H1 (cell line): ENCODE measurements at regions not wholly inside any gene's neighbourhood (a gene's known extent, or its start where the extent isn't known, plus 50 kb on each side); places are given as distances from the start of the nearest gene placed in this dataset.

ENCODE experiments used
- CTCF ChIA-PET: fragments of 300-600 bp; sonication (Branson Sonifier 250); formaldehyde crosslinking; loops from one replicate; lab custom pipeline; 2021; ENCODE audit not compliant: partially characterized antibody; lab: Charles Lee
- POLR2A ChIA-PET: fragments of 300-600 bp; sonication (Branson Sonifier 250); formaldehyde crosslinking; loops from one replicate; lab custom pipeline; 2021; ENCODE audit warnings: inconsistent platforms; ENCODE audit not compliant: partially characterized antibody; lab: Charles Lee
- DNase-seq, 2 experiments: peaks; one replicate each; pipeline versions ENCODE4 v3.0.0 to v3.0.0-alpha.2; 2010 to 2022; ENCODE audit warnings: low spot score in 2 of 2, low read depth in 1 of 2, mixed read lengths in 1 of 2
- FAIRE-seq: peaks from 2 replicates; lab custom pipeline; 2011; peaks lifted over from hg19 to GRCh38; lab: Jason Lieb, UNC
- H2AFZ ChIP-seq: 2 replicates; pipeline ENCODE4 v1.8.1; 2012; ENCODE audit warnings: low read length, inconsistent platforms
- H2AK5ac ChIP-seq: 2 replicates; pipeline ENCODE4 v1.6.1; 2013; ENCODE audit warnings: low read depth, low read length
- H2BK120ac ChIP-seq: replicated peaks from 2 replicates; pipeline ENCODE3; 2013; ENCODE audit warnings: low read depth, low read length, inconsistent platforms
- H2BK12ac ChIP-seq: 2 replicates; pipeline ENCODE4 v1.6.1; 2013; ENCODE audit warnings: low read depth, low read length
- H2BK15ac ChIP-seq: 2 replicates; pipeline ENCODE4 v1.6.1; 2013; ENCODE audit warnings: low read length
- H2BK20ac ChIP-seq: 2 replicates; pipeline ENCODE4 v1.6.1; 2013; ENCODE audit warnings: low read length
- H2BK5ac ChIP-seq: 2 replicates; pipeline ENCODE4 v1.6.1; 2013; ENCODE audit warnings: low read depth, low read length
- H3K14ac ChIP-seq: 2 replicates; pipeline ENCODE4 v1.6.1; 2013; ENCODE audit warnings: inconsistent platforms; ENCODE audit not compliant: insufficient read length
- H3K18ac ChIP-seq: 2 replicates; pipeline ENCODE4 v1.6.1; 2013; ENCODE audit warnings: low read length; ENCODE audit errors: extremely low read depth
- H3K23ac ChIP-seq: 2 replicates; pipeline ENCODE4 v1.6.1; 2013; ENCODE audit warnings: inconsistent platforms; ENCODE audit not compliant: insufficient read length
- H3K23me2 ChIP-seq: 2 replicates; pipeline ENCODE4 v1.6.1; 2013; ENCODE audit warnings: low read depth, low read length
- H3K27ac ChIP-seq: 2 replicates; pipeline ENCODE4 v1.6.1; 2011; ENCODE audit warnings: low read depth, low read length, inconsistent platforms
- H3K27me3 ChIP-seq, 4 experiments: replicated peaks in 1 of 4; 1 replicate in 1 of 4; 2 replicates in 3 of 4; pipeline versions ENCODE4 v1.6.1 to v1.8.1; 2011 to 2013; ENCODE audit warnings: low read length in 3 of 4, mild to moderate bottlenecking in 3 of 4, inconsistent platforms in 2 of 4, mixed read lengths in 2 of 4, moderate library complexity in 1 of 4; ENCODE audit not compliant: control insufficient read depth in 3 of 4, insufficient read depth in 3 of 4; ENCODE audit errors: extremely low read depth in 1 of 4
- H3K36me3 ChIP-seq, 4 experiments: 2 replicates each; pipeline versions ENCODE4 v1.6.1 to v1.8.1; 2011 to 2013; ENCODE audit warnings: mild to moderate bottlenecking in 4 of 4, low read length in 3 of 4, moderate library complexity in 2 of 4, control low read depth in 1 of 4, inconsistent platforms in 1 of 4; ENCODE audit not compliant: insufficient read depth in 4 of 4, control insufficient read depth in 2 of 4
- H3K4ac ChIP-seq: replicated peaks from 2 replicates; pipeline ENCODE3; 2013; ENCODE audit warnings: low read length, low read depth, mixed read lengths, inconsistent platforms; ENCODE audit not compliant: insufficient read length
- H3K4me1 ChIP-seq, 4 experiments: replicated peaks in 1 of 4; 1 replicate in 1 of 4; 2 replicates in 3 of 4; pipeline versions ENCODE4 v1.6.1 to v1.8.1; 2011 to 2013; ENCODE audit warnings: low read length in 3 of 4, inconsistent platforms in 2 of 4, mixed read lengths in 1 of 4; ENCODE audit not compliant: insufficient read depth in 4 of 4, control insufficient read depth in 3 of 4
- H3K4me2 ChIP-seq, 2 experiments: 2 replicates each; pipeline versions ENCODE4 v1.6.1 to v1.8.1; 2011 to 2013; ENCODE audit warnings: low read depth in 2 of 2, low read length in 2 of 2, control low read depth in 1 of 2, inconsistent platforms in 1 of 2, mild to moderate bottlenecking in 1 of 2; ENCODE audit not compliant: insufficient read depth in 1 of 2
- H3K4me3 ChIP-seq, 4 experiments: fragments of 200-600, 300-600 bp in 1 of 4; sonication (generic), shearing (Covaris generic), sonication (Bioruptor Twin) in 1 of 4; 2 replicates each; pipeline versions ENCODE4 v1.5.1 to v1.8.1; 2011 to 2016; ENCODE audit warnings: low read length in 4 of 4, low read depth in 3 of 4, control low read depth in 2 of 4, inconsistent platforms in 2 of 4, mild to moderate bottlenecking in 2 of 4, mixed read lengths in 1 of 4, moderate library complexity in 1 of 4; ENCODE audit not compliant: insufficient read depth in 2 of 4; ENCODE audit errors: extremely low read depth in 1 of 4
- H3K56ac ChIP-seq: replicated peaks from 2 replicates; pipeline ENCODE3; 2013; ENCODE audit warnings: low read depth, mild to moderate bottlenecking, mixed read lengths, low read length, inconsistent platforms; ENCODE audit not compliant: insufficient read length
- H3K79me1 ChIP-seq: 2 replicates; pipeline ENCODE4 v1.6.1; 2013; ENCODE audit warnings: low read depth, low read length, control low read depth
- H3K79me2 ChIP-seq, 2 experiments: 2 replicates each; pipeline versions ENCODE4 v1.6.1 to v1.8.1; 2012 to 2013; ENCODE audit warnings: low read length in 2 of 2, mild to moderate bottlenecking in 2 of 2, inconsistent platforms in 1 of 2; ENCODE audit not compliant: insufficient read depth in 2 of 2, control insufficient read depth in 1 of 2
- H3K9ac ChIP-seq, 4 experiments: replicated peaks in 1 of 4; 1 replicate in 1 of 4; 2 replicates in 3 of 4; pipeline versions ENCODE4 v1.6.1 to v1.8.1; 2011 to 2013; ENCODE audit warnings: low read depth in 3 of 4, low read length in 3 of 4, control low read depth in 2 of 4, mild to moderate bottlenecking in 2 of 4, moderate library complexity in 2 of 4, inconsistent platforms in 1 of 4; ENCODE audit errors: extremely low read depth in 1 of 4
- H3K9me3 ChIP-seq, 2 experiments: 2 replicates each; pipeline versions ENCODE4 v1.6.1 to v1.8.1; 2012 to 2013; ENCODE audit warnings: mild to moderate bottlenecking in 2 of 2, moderate library complexity in 2 of 2, control low read depth in 1 of 2, inconsistent platforms in 1 of 2, low read depth in 1 of 2, low read length in 1 of 2, mixed read lengths in 1 of 2; ENCODE audit not compliant: insufficient read depth in 2 of 2
- H4K20me1 ChIP-seq, 2 experiments: replicated peaks in 1 of 2; 2 replicates each; pipeline versions ENCODE3 to v1.8.1; 2011 to 2013; ENCODE audit warnings: inconsistent platforms in 2 of 2, low read length in 2 of 2, mild to moderate bottlenecking in 1 of 2; ENCODE audit not compliant: insufficient read depth in 2 of 2, control insufficient read depth in 1 of 2
- H4K5ac ChIP-seq: 2 replicates; pipeline ENCODE4 v1.6.1; 2013; ENCODE audit warnings: low read length, low read depth, mixed read lengths, inconsistent platforms; ENCODE audit not compliant: insufficient read length
- H4K8ac ChIP-seq: 2 replicates; pipeline ENCODE4 v1.8.0; 2013; ENCODE audit warnings: mild to moderate bottlenecking, moderate library complexity, low read length, inconsistent platforms; ENCODE audit not compliant: insufficient read depth; ENCODE audit errors: extremely low read depth
- H4K91ac ChIP-seq: replicated peaks from 2 replicates; pipeline ENCODE3; 2013; ENCODE audit warnings: low read length, mixed read lengths, inconsistent platforms; ENCODE audit not compliant: insufficient read length
- ASH2L ChIP-seq: fragments of 200-600, 300-600 bp; sonication (generic); IDR thresholded peaks from one replicate; pipeline ENCODE4 v1.7.1; 2017; ENCODE audit warnings: low read length
- E2F6 ChIP-seq: IDR thresholded peaks from 2 replicates; pipeline ENCODE4 v1.6.1; 2012; ENCODE audit warnings: inconsistent platforms
- GTF2F1 ChIP-seq: IDR thresholded peaks from 2 replicates; pipeline ENCODE4 v1.6.1; 2012; ENCODE audit warnings: low read depth, low read length, improper control_type of control experiment, borderline replicate concordance
- KDM1A ChIP-seq: fragments of 200-600, 300-600 bp; sonication (generic); IDR thresholded peaks from 2 replicates; pipeline ENCODE4 v1.7.1; 2016; ENCODE audit warnings: mild to moderate bottlenecking, low read length, borderline replicate concordance
- NRF1 ChIP-seq: IDR thresholded peaks from 2 replicates; pipeline ENCODE4 v1.6.1; 2011; ENCODE audit warnings: mild to moderate bottlenecking, low read depth, low read length, improper control_type of control experiment
- SUZ12 ChIP-seq: fragments of 200-600 bp; sonication (generic); IDR thresholded peaks from 2 replicates; pipeline ENCODE4 v1.6.1; 2012; ENCODE audit warnings: mild to moderate bottlenecking, inconsistent platforms, low read length, moderate library complexity, mixed read lengths
- YY1 ChIP-seq: IDR thresholded peaks from 2 replicates; pipeline ENCODE4 v1.6.1; 2011; ENCODE audit warnings: low read depth, mild to moderate bottlenecking, low read length
- WGBS, 2 experiments: shearing (Covaris generic) in 1 of 2; methylation state at CpG; one replicate each; pipeline versions ENCODE4 v1.1.6 to v1.1.7; 2013 to 2015; ENCODE audit warnings: low lambda C conversion rate in 2 of 2, mixed read lengths in 2 of 2, inconsistent platforms in 1 of 2, low coverage in 1 of 2, missing lambda C conversion rate in 1 of 2; ENCODE audit not compliant: insufficient replicate concordance in 2 of 2, insufficient coverage in 1 of 2, insufficient read length in 1 of 2; ENCODE audit errors: extremely low coverage in 1 of 2, missing lambda C conversion rate in 1 of 2; 5-methylcytosine and 5-hydroxymethylcytosine counted together

GRCh38 chr11:23087407-23087806, 227.1 kb upstream of the CCDC179 start:
- WGBS, 2 experiments = 89% methylated on average over 4 of the region's 4 CpGs; no CpG with 5 or more reads in 1 of the 2 experiments
- H3K56ac ChIP-seq = no peak overlapping the region
- H3K36me3 ChIP-seq = no peaks in the 10 kb centered on the region
- FAIRE-seq (no peak), DNase-seq (no peak)
- no peak overlapping the region for H4K8ac ChIP-seq
- H2BK12ac ChIP-seq = no peak overlapping the region
- no peaks in the 10 kb centered on the region for H3K9me3 ChIP-seq
- no peak overlapping the region for H2BK5ac ChIP-seq
- H2BK120ac ChIP-seq = no peak overlapping the region
- no peak overlapping the region for H2BK20ac ChIP-seq
- no peaks in the 10 kb centered on the region for H3K79me1 ChIP-seq
- no peaks in the 10 kb centered on the region for H3K4me1 ChIP-seq
- H3K14ac ChIP-seq = no peak overlapping the region
- no peak overlapping the region for H3K4ac ChIP-seq
- POLR2A ChIA-PET = no interaction called here
- H3K23me2 ChIP-seq = no peaks in the 10 kb centered on the region
- H3K4me3 ChIP-seq = no peak overlapping the region
- H3K9ac ChIP-seq = no peak overlapping the region
- CTCF ChIA-PET = no interaction called here
- H3K23ac ChIP-seq = no peak overlapping the region
- TF ChIP-seq ASH2L (no peak), SUZ12 (no peak), GTF2F1 (no peak), E2F6 (no peak), YY1 (no peak), KDM1A (no peak), NRF1 (no peak)
- H2AFZ ChIP-seq = no peak overlapping the region
- H3K27ac ChIP-seq = no peak overlapping the region
- no peak overlapping the region for H2BK15ac ChIP-seq
- H4K5ac ChIP-seq = no peak overlapping the region
- no peak overlapping the region for H3K18ac ChIP-seq
- no peak overlapping the region for H4K91ac ChIP-seq
- H2AK5ac ChIP-seq = no peak overlapping the region
- no peaks in the 10 kb centered on the region for H3K27me3 ChIP-seq
- no peak overlapping the region for H3K4me2 ChIP-seq
- H3K79me2 ChIP-seq = no peaks in the 10 kb centered on the region
- H4K20me1 ChIP-seq = no peaks in the 10 kb centered on the region
